LNCaP clone FGC (cell line): ENCODE measurements at regions not wholly inside any gene's neighbourhood (a gene's known extent, or its start where the extent isn't known, plus 50 kb on each side); places are given as distances from the start of the nearest gene placed in this dataset.

Experiments
- DNase-seq: peaks from one replicate; pipeline ENCODE4 v3.0.0-alpha.2; 2011; ENCODE audit warnings: low read depth
- H3K4me3 ChIP-seq: 2 replicates; pipeline ENCODE4 v1.5.1; 2011; ENCODE audit warnings: mild to moderate bottlenecking, low read depth, low read length, control low read depth
- CTCF ChIP-seq: IDR thresholded peaks from 2 replicates; pipeline ENCODE4 v1.5.1; 2012; ENCODE audit warnings: mild to moderate bottlenecking; ENCODE audit not compliant: control insufficient read depth, insufficient read depth; ENCODE audit errors: extremely low read depth

GRCh38 chr13:31631746-31632145, 107.6 kb upstream of the RXFP2 start:
- DNase-seq, result no peak
- TF ChIP-seq CTCF, result no peak
- H3K4me3 ChIP-seq, result no peak overlapping the region

- DNase-seq, result no peak
- H3K4me3 ChIP-seq, result no peak overlapping the region
- TF ChIP-seq CTCF, result no peak
These were observed 100.7 kb upstream of the RXFP2 start for GRCh38 chr13:31638577-31638976.

- no peak for DNase-seq
- no peak overlapping the region for H3K4me3 ChIP-seq
- no peak for TF ChIP-seq CTCF
These were observed 99.7 kb upstream of the RXFP2 start for GRCh38 chr13:31639443-31640163.

- DNase-seq, result no peak
- no peak for TF ChIP-seq CTCF
- no peak overlapping the region for H3K4me3 ChIP-seq
These were observed 89.6 kb upstream of the RXFP2 start for GRCh38 chr13:31649766-31650165.

- TF ChIP-seq CTCF, result no peak
- no peak overlapping the region for H3K4me3 ChIP-seq
- DNase-seq, result no peak
These were observed 85.6 kb upstream of the RXFP2 start for GRCh38 chr13:31653730-31654129.

GRCh38 chr13:31663880-31664585, 75.3 kb upstream of the RXFP2 start:
- H3K4me3 ChIP-seq, result no peak overlapping the region
- DNase-seq, result no peak
- TF ChIP-seq CTCF, result no peak
